ENCODE measurements at regions not wholly inside any gene's neighbourhood (a gene's known extent, or its start where the extent isn't known, plus 50 kb on each side); places are given as distances from the start of the nearest gene placed in this dataset.
A peak's percentile ranks its signal among the peaks of the same experiment; 100 is the strongest.

GRCh38 chr10:36489181-36489580 is 636.2 kb upstream of the ANKRD30A start:
- ATAC-seq, result no peak
- in situ Hi-C loops (cut with MboI; ENCODE audit: low sequenced_read_pairs in 4 of 4), result no loop called here

GRCh38 chr10:36488579-36488978 is 636.8 kb upstream of the ANKRD30A start:
- H3K4me1 ChIP-seq, result peaks cover 0 to 16% of the 10 kb centered on the region in 2 donors
- H3K36me3 ChIP-seq, result no peaks in the 10 kb centered on the region
- ATAC-seq (no peak), DNase-seq (no peak)
- no peak overlapping the region for H3K4me3 ChIP-seq
- in situ Hi-C loops (cut with MboI; ENCODE audit: low sequenced_read_pairs in 4 of 4) (no loop called here), intact Hi-C loops (cut with DNase I; ENCODE audit: low total_unique reads) (no loop called here)
- no peaks in the 10 kb centered on the region for H3K27me3 ChIP-seq
- H3K9me3 ChIP-seq, result no peaks in the 10 kb centered on the region
- TF ChIP-seq CTCF (IDR thresholded peaks at IDR 0.05 in 4 of 5, conservative IDR thresholded peaks at IDR 0.05 in 1 of 5) (no peak), POLR2A (IDR thresholded peaks at IDR 0.05) (no peak)
- no peak overlapping the region for H3K27ac ChIP-seq

More at GRCh38 chr10:36489181-36489580, 636.2 kb upstream of the ANKRD30A start:
- DNase-seq, result no peak
- H3K9me3 ChIP-seq, result no peaks in the 10 kb centered on the region
- H3K4me1 ChIP-seq, result peaks cover 0 to 16% of the 10 kb centered on the region in 2 donors
- no peak for TF ChIP-seq CTCF (IDR thresholded peaks at IDR 0.05 in 4 of 5, conservative IDR thresholded peaks at IDR 0.05 in 1 of 5)
- no peak for TF ChIP-seq POLR2A (IDR thresholded peaks at IDR 0.05)
- H3K36me3 ChIP-seq, result no peaks in the 10 kb centered on the region
- no peak overlapping the region for H3K4me3 ChIP-seq
- intact Hi-C loops (cut with DNase I; ENCODE audit: low total_unique reads), result no loop called here
- peak overlapping the region in 1 of 4 donors; percentile 47 for H3K27ac ChIP-seq
- no peaks in the 10 kb centered on the region for H3K27me3 ChIP-seq

GRCh38 chr10:36479073-36479472 is 646.3 kb upstream of the ANKRD30A start:
- Histone ChIP-seq H3K9me3 (no peaks in the 10 kb centered on the region), H3K4me3 (no peak overlapping the region), H3K27ac (no peak overlapping the region), H3K4me1 (no peaks in the 10 kb centered on the region), H3K27me3 (no peaks in the 10 kb centered on the region), H3K36me3 (no peaks in the 10 kb centered on the region)
- no peak for ATAC-seq
- no peak for DNase-seq
- TF ChIP-seq POLR2A (IDR thresholded peaks at IDR 0.05) (no peak), CTCF (IDR thresholded peaks at IDR 0.05 in 4 of 5, conservative IDR thresholded peaks at IDR 0.05 in 1 of 5) (no peak)
- in situ Hi-C loops (cut with MboI; ENCODE audit: low sequenced_read_pairs in 4 of 4) (no loop called here), intact Hi-C loops (cut with DNase I; ENCODE audit: low total_unique reads) (no loop called here)

- intact Hi-C loops (cut with DNase I; ENCODE audit: low total_unique reads), result no loop called here
- no peak for ATAC-seq
Measured at GRCh38 chr10:36476399-36476798, 649.0 kb upstream of the ANKRD30A start.

More at GRCh38 chr10:36476399-36476798, 649.0 kb upstream of the ANKRD30A start:
- Histone ChIP-seq H3K27me3 (no peaks in the 10 kb centered on the region), H3K27ac (no peak overlapping the region), H3K4me3 (no peak overlapping the region), H3K4me1 (no peaks in the 10 kb centered on the region), H3K36me3 (no peaks in the 10 kb centered on the region), H3K9me3 (no peaks in the 10 kb centered on the region)
- in situ Hi-C loops (cut with MboI; ENCODE audit: low sequenced_read_pairs in 4 of 4), result no loop called here
- TF ChIP-seq POLR2A (IDR thresholded peaks at IDR 0.05) (no peak), CTCF (IDR thresholded peaks at IDR 0.05 in 4 of 5, conservative IDR thresholded peaks at IDR 0.05 in 1 of 5) (no peak)
- DNase-seq, result no peak

Data from gastrocnemius medialis (tissue), 4 donors.